ENCODE measurements at regions not wholly inside any gene's neighbourhood (a gene's known extent, or its start where the extent isn't known, plus 50 kb on each side); places are given as distances from the start of the nearest gene placed in this dataset.

GRCh38 chr21:26641062-26641461 is 68.0 kb upstream of the CYYR1 start:
- no peak for DNase-seq

GRCh38 chr21:26637201-26637745 is 64.2 kb upstream of the CYYR1 start:
- DNase-seq, result no peak

- no peak for DNase-seq
Measured at GRCh38 chr21:26635681-26636080, 62.6 kb upstream of the CYYR1 start.

GRCh38 chr21:26632691-26633090 is 59.6 kb upstream of the CYYR1 start:
- no peak for DNase-seq

GRCh38 chr21:26626187-26626586 is 53.1 kb upstream of the CYYR1 start:
- DNase-seq, result no peak

- DNase-seq, result no peak
Measured at GRCh38 chr21:26624983-26625519, 52.0 kb upstream of the CYYR1 start.

All from activated naive CD4-positive, alpha-beta T cell treated with Interleukin-2 at 50 U/mL for 16 hours (primary cell).